ENCODE measurements at regions not wholly inside any gene's neighbourhood (a gene's known extent, or its start where the extent isn't known, plus 50 kb on each side); places are given as distances from the start of the nearest gene placed in this dataset.

GRCh38 chr10:130898381-130898780 is 413.1 kb downstream of the TCERG1L start:
- H3K9ac ChIP-seq (ENCODE audit: low read length): no peak overlapping the region
- H3K27ac ChIP-seq (ENCODE audit: low read depth, low read length): no peak overlapping the region
- no peaks in the 10 kb centered on the region for H3K4me1 ChIP-seq (ENCODE audit: control insufficient read depth, insufficient read depth, low read length)
- H3K9me3 ChIP-seq (ENCODE audit: control insufficient read depth, insufficient read depth, low read depth, low read length): no peaks in the 10 kb centered on the region
- no peaks in the 10 kb centered on the region for H3K36me3 ChIP-seq (ENCODE audit: control insufficient read depth, insufficient read depth, low read length)
- no peaks in the 10 kb centered on the region for H3K27me3 ChIP-seq (ENCODE audit: control insufficient read depth, insufficient read depth, low read length)
- H3K4me3 ChIP-seq (ENCODE audit: low read depth, low read length): no peak overlapping the region

DNA sequence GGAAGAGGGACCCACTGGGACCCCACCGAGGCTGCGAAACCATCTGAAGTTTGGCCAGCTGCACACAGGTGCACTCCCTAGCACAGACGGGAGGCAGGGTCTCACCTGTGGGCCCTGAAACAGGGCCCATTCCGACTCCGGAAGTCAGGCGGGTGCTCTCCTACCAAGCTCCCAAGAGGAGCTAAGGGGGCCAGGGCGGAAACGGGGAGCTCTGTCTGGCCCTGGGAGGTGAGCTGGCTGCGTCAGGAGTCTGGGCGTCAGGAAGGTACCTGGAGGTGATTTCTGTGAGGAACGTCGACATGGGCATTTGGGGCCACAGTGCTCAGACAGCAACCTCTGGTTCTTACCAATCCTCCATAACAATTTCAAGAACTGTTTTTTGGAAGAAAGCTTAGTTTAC is 411.7 kb downstream of the TCERG1L start:
- Histone ChIP-seq H3K9ac (ENCODE audit: low read length) (no peak overlapping the region), H3K27me3 (ENCODE audit: control insufficient read depth, insufficient read depth, low read length) (no peaks in the 10 kb centered on the region), H3K27ac (ENCODE audit: low read depth, low read length) (no peak overlapping the region), H3K9me3 (ENCODE audit: control insufficient read depth, insufficient read depth, low read depth, low read length) (no peaks in the 10 kb centered on the region), H3K4me1 (ENCODE audit: control insufficient read depth, insufficient read depth, low read length) (no peaks in the 10 kb centered on the region), H3K36me3 (ENCODE audit: control insufficient read depth, insufficient read depth, low read length) (no peaks in the 10 kb centered on the region), H3K4me3 (ENCODE audit: low read depth, low read length) (no peak overlapping the region)

- Histone ChIP-seq H3K4me3 (ENCODE audit: low read depth, low read length) (no peak overlapping the region), H3K9ac (ENCODE audit: low read length) (no peak overlapping the region), H3K9me3 (ENCODE audit: control insufficient read depth, insufficient read depth, low read depth, low read length) (no peaks in the 10 kb centered on the region), H3K27ac (ENCODE audit: low read depth, low read length) (no peak overlapping the region), H3K4me1 (ENCODE audit: control insufficient read depth, insufficient read depth, low read length) (no peaks in the 10 kb centered on the region), H3K27me3 (ENCODE audit: control insufficient read depth, insufficient read depth, low read length) (no peaks in the 10 kb centered on the region), H3K36me3 (ENCODE audit: control insufficient read depth, insufficient read depth, low read length) (no peaks in the 10 kb centered on the region)
Measured at GRCh38 chr10:130900441-130901160, 410.9 kb downstream of the TCERG1L start.

DNA sequence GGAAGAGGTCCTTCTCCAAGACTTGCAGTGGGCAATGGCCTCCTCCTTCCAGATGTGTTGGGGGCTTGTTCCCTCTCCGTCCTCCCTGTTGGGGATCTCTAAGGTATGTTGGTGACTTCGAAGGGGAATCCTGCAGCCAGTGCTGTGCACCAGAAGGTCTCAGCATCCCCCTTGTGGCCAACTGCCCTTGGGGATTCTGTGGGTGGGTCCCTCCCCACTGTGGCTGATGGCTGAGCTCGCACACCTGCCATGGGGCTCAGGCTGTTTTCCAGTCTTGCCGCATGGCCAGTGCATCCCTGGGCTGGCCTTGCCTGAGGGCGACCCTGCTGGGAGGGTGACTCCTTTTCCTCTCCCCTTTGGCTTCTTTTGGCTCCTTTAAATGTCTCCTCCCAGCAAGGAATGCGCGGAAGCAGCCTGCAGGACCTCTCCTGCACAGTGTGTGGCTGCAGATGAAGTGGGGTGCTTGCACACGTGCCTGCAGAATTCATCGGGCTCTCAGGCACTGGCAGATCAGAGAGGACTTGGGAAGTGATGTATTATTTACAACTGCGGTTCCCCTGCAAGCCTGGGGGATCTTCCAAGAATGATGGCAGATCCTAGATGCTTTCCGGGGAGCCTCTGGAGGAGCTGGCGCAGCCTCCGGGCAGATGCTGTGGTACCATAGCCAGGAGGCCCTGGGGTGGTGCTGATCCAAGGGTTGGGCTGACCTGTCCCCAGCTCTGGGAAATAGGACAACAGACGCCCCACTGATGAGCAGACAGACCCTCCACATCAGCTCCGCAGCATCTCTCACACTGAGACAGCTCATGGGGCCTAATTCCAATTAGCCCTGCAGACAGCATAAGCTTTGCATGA is 410.0 kb downstream of the TCERG1L start:
- no peak overlapping the region for H3K9ac ChIP-seq (ENCODE audit: low read length)
- H3K36me3 ChIP-seq (ENCODE audit: control insufficient read depth, insufficient read depth, low read length): no peaks in the 10 kb centered on the region
- no peaks in the 10 kb centered on the region for H3K27me3 ChIP-seq (ENCODE audit: control insufficient read depth, insufficient read depth, low read length)
- H3K9me3 ChIP-seq (ENCODE audit: control insufficient read depth, insufficient read depth, low read depth, low read length): no peaks in the 10 kb centered on the region
- no peaks in the 10 kb centered on the region for H3K4me1 ChIP-seq (ENCODE audit: control insufficient read depth, insufficient read depth, low read length)
- no peak overlapping the region for H3K4me3 ChIP-seq (ENCODE audit: low read depth, low read length)
- no peak overlapping the region for H3K27ac ChIP-seq (ENCODE audit: low read depth, low read length)

GRCh38 chr10:130902471-130902870 is 409.1 kb downstream of the TCERG1L start:
- Histone ChIP-seq H3K4me3 (ENCODE audit: low read depth, low read length) (no peak overlapping the region), H3K4me1 (ENCODE audit: control insufficient read depth, insufficient read depth, low read length) (no peaks in the 10 kb centered on the region), H3K9me3 (ENCODE audit: control insufficient read depth, insufficient read depth, low read depth, low read length) (no peaks in the 10 kb centered on the region), H3K27ac (ENCODE audit: low read depth, low read length) (no peak overlapping the region), H3K36me3 (ENCODE audit: control insufficient read depth, insufficient read depth, low read length) (no peaks in the 10 kb centered on the region), H3K9ac (ENCODE audit: low read length) (no peak overlapping the region), H3K27me3 (ENCODE audit: control insufficient read depth, insufficient read depth, low read length) (no peaks in the 10 kb centered on the region)

DNA sequence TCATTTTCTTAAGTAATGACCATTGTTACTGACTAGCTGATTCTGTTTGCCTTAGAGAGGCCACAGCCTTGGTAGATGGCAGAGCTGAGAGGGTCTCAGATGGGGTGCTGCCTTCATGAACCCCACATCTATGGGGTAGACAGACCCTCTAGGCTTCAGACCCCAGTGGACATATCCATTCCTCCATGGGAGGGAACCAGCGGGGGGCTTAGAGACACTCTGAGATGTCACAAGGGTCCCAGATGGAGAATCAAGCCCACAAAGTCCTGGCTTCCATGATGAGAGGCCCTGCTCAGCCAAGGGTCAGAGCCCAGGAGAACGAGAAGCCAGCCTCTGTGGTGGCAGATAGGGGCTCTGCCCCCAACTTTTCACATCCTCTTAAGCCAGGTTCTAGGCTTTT is 408.6 kb downstream of the TCERG1L start:
- no peaks in the 10 kb centered on the region for H3K36me3 ChIP-seq (ENCODE audit: control insufficient read depth, insufficient read depth, low read length)
- H3K4me1 ChIP-seq (ENCODE audit: control insufficient read depth, insufficient read depth, low read length): no peaks in the 10 kb centered on the region
- H3K9ac ChIP-seq (ENCODE audit: low read length): no peak overlapping the region
- H3K27me3 ChIP-seq (ENCODE audit: control insufficient read depth, insufficient read depth, low read length): no peaks in the 10 kb centered on the region
- no peak overlapping the region for H3K27ac ChIP-seq (ENCODE audit: low read depth, low read length)
- H3K9me3 ChIP-seq (ENCODE audit: control insufficient read depth, insufficient read depth, low read depth, low read length): no peaks in the 10 kb centered on the region
- H3K4me3 ChIP-seq (ENCODE audit: low read depth, low read length): no peak overlapping the region

DNA sequence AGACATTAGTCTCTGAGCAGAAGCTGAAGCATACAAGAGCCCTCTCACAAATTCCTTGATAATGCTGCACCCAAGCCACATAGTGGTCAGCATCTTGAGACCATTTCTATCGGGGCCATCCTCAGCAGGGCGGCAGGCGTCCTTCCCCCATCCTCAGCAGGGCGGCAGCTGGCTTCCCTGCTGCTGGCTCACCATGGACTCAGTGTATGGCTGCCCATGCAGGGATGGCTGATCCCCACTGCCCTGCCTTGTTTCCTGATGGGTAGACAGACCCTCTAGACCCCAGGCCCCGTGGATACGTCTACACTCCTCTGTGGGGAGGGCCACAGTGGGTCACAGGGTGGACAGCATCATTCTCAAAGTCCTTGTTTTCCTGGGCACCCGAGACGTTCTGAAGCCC is 406.8 kb downstream of the TCERG1L start:
- no peak overlapping the region for H3K27ac ChIP-seq (ENCODE audit: low read depth, low read length)
- no peaks in the 10 kb centered on the region for H3K9me3 ChIP-seq (ENCODE audit: control insufficient read depth, insufficient read depth, low read depth, low read length)
- no peaks in the 10 kb centered on the region for H3K27me3 ChIP-seq (ENCODE audit: control insufficient read depth, insufficient read depth, low read length)
- no peaks in the 10 kb centered on the region for H3K36me3 ChIP-seq (ENCODE audit: control insufficient read depth, insufficient read depth, low read length)
- H3K4me3 ChIP-seq (ENCODE audit: low read depth, low read length): no peak overlapping the region
- H3K4me1 ChIP-seq (ENCODE audit: control insufficient read depth, insufficient read depth, low read length): no peaks in the 10 kb centered on the region
- no peak overlapping the region for H3K9ac ChIP-seq (ENCODE audit: low read length)

DNA sequence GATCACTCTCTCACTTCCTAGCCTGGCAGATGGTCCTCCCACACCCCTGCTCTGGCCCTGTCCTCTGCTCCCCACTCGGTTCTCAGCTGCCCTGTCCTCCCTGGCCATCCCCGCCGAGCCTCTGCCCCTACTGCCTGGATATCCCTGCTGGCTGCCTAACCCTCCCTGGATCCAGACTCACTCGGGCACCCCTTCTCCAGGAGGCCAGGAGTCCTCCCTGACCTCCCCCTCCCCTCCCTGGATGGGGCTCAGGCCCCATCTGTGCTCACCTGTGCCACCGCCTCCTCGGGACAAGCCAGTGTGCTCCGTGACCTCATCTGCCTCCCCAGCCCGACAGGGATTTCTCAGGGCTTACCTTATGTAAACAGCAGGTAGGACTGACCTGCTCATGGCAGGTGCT is 406.1 kb downstream of the TCERG1L start:
- H3K9ac ChIP-seq (ENCODE audit: low read length): no peak overlapping the region
- no peaks in the 10 kb centered on the region for H3K27me3 ChIP-seq (ENCODE audit: control insufficient read depth, insufficient read depth, low read length)
- no peaks in the 10 kb centered on the region for H3K4me1 ChIP-seq (ENCODE audit: control insufficient read depth, insufficient read depth, low read length)
- no peak overlapping the region for H3K27ac ChIP-seq (ENCODE audit: low read depth, low read length)
- H3K9me3 ChIP-seq (ENCODE audit: control insufficient read depth, insufficient read depth, low read depth, low read length): no peaks in the 10 kb centered on the region
- no peak overlapping the region for H3K4me3 ChIP-seq (ENCODE audit: low read depth, low read length)
- H3K36me3 ChIP-seq (ENCODE audit: control insufficient read depth, insufficient read depth, low read length): no peaks in the 10 kb centered on the region

GRCh38 chr10:130905921-130906320 is 405.6 kb downstream of the TCERG1L start:
- Histone ChIP-seq H3K27me3 (ENCODE audit: control insufficient read depth, insufficient read depth, low read length) (no peaks in the 10 kb centered on the region), H3K4me1 (ENCODE audit: control insufficient read depth, insufficient read depth, low read length) (no peaks in the 10 kb centered on the region), H3K36me3 (ENCODE audit: control insufficient read depth, insufficient read depth, low read length) (no peaks in the 10 kb centered on the region), H3K9me3 (ENCODE audit: control insufficient read depth, insufficient read depth, low read depth, low read length) (0 out of 2 replicates have a peak, but pooled peaks cover 2% of the 10 kb centered on the region), H3K27ac (ENCODE audit: low read depth, low read length) (no peak overlapping the region), H3K4me3 (ENCODE audit: low read depth, low read length) (no peak overlapping the region), H3K9ac (ENCODE audit: low read length) (no peak overlapping the region)

- Histone ChIP-seq H3K4me3 (ENCODE audit: low read depth, low read length) (no peak overlapping the region), H3K27ac (ENCODE audit: low read depth, low read length) (no peak overlapping the region), H3K36me3 (ENCODE audit: control insufficient read depth, insufficient read depth, low read length) (no peaks in the 10 kb centered on the region), H3K4me1 (ENCODE audit: control insufficient read depth, insufficient read depth, low read length) (no peaks in the 10 kb centered on the region), H3K9ac (ENCODE audit: low read length) (no peak overlapping the region), H3K9me3 (ENCODE audit: control insufficient read depth, insufficient read depth, low read depth, low read length) (peaks cover 13% of the 10 kb centered on the region), H3K27me3 (ENCODE audit: control insufficient read depth, insufficient read depth, low read length) (no peaks in the 10 kb centered on the region; the same call in 1 of the 2 replicates)
Measured at GRCh38 chr10:130910848-130911247, 400.7 kb downstream of the TCERG1L start.

GRCh38 chr10:130913844-130914243 is 397.7 kb downstream of the TCERG1L start:
- Histone ChIP-seq H3K9ac (ENCODE audit: low read length) (no peak overlapping the region), H3K9me3 (ENCODE audit: control insufficient read depth, insufficient read depth, low read depth, low read length) (peaks cover 20% of the 10 kb centered on the region), H3K4me3 (ENCODE audit: low read depth, low read length) (no peak overlapping the region), H3K4me1 (ENCODE audit: control insufficient read depth, insufficient read depth, low read length) (no peaks in the 10 kb centered on the region), H3K27ac (ENCODE audit: low read depth, low read length) (no peak overlapping the region), H3K36me3 (ENCODE audit: control insufficient read depth, insufficient read depth, low read length) (no peaks in the 10 kb centered on the region), H3K27me3 (ENCODE audit: control insufficient read depth, insufficient read depth, low read length) (no peaks in the 10 kb centered on the region; the same call in 1 of the 2 replicates)
